Right cardiac atrium (tissue), 5 donors: ENCODE measurements at regions not wholly inside any gene's neighbourhood (a gene's known extent, or its start where the extent isn't known, plus 50 kb on each side); places are given as distances from the start of the nearest gene placed in this dataset.

Experiments used
- ATAC-seq, 2 donors: fragments of 200-7000 bp; cut with Tn5 transposase; one replicate each; pipeline versions ENCODE4 v1.8.0 to v1.9.1; 2020; ENCODE audit warnings: moderate library complexity in 2 of 2, mild to moderate bottlenecking in 1 of 2
- DNase-seq, 3 donors: peaks; one replicate each; pipeline ENCODE4 v3.0.0-alpha.2; 2020
- H3K27ac ChIP-seq: one replicate; pipeline ENCODE4 v1.5.1; 2013; ENCODE audit warnings: mild to moderate bottlenecking, low read length, control low read depth, moderate library complexity
- H3K27me3 ChIP-seq: one replicate; pipeline ENCODE4 v1.6.1; 2013; ENCODE audit not compliant: control insufficient read depth, insufficient read depth
- H3K4me1 ChIP-seq: one replicate; pipeline ENCODE4 v1.6.1; 2013; ENCODE audit warnings: low read length; ENCODE audit not compliant: control insufficient read depth, insufficient read depth
- H3K4me3 ChIP-seq: one replicate; pipeline ENCODE4 v1.5.1; 2013; ENCODE audit warnings: low read length, control low read depth
- H3K9me3 ChIP-seq: one replicate; pipeline ENCODE4 v1.6.1; 2013; ENCODE audit warnings: low read length; ENCODE audit not compliant: control insufficient read depth
- WGBS: extraction: QIAGEN DNeasy Blood & Tissue Kit; methylation state at CpG from one replicate; pipeline ENCODE4 v1.1.7; 2013; 5-methylcytosine and 5-hydroxymethylcytosine counted together
- intact Hi-C, 4 donors: fragments of 100-400 bp; cut with DNase I; formaldehyde crosslinking; loops; one replicate each; pipeline versions ENCODE4 v1.11.0 to v1.14.0; 2022 to 2023
- donor health status: healthy with polysubstance abuse.
- donor health status: DM: no; HTN: yes; CAD: no.
- donor health status: DM: no; HTN: no; CAD: no.
- donor health status: DM: no; HTN: yes; CAD: no; lungs with severe emphysema.
- donor health status: DM: yes; HTN: yes; CAD: no.

- H3K27me3 ChIP-seq, result no peaks in the 10 kb centered on the region
- H3K27ac ChIP-seq, result no peak overlapping the region
- no peak for DNase-seq
- H3K4me3 ChIP-seq, result no peak overlapping the region
- no peaks in the 10 kb centered on the region for H3K9me3 ChIP-seq
- intact Hi-C loops, result no loop called here
- WGBS, result 89% methylated on average over 5 of the region's 5 CpGs
- no peaks in the 10 kb centered on the region for H3K4me1 ChIP-seq
- no peak for ATAC-seq
These were observed 507.6 kb downstream of the MIAT start for GRCh38 chr22:27164781-27165503.

GRCh38 chr22:27168681-27169080 is 511.3 kb downstream of the MIAT start:
- DNase-seq, result no peak
- no peaks in the 10 kb centered on the region for H3K4me1 ChIP-seq
- no peak overlapping the region for H3K4me3 ChIP-seq
- no peak for ATAC-seq
- intact Hi-C loops, result no loop called here
- no peaks in the 10 kb centered on the region for H3K27me3 ChIP-seq
- no peaks in the 10 kb centered on the region for H3K9me3 ChIP-seq
- 73% methylated on average over 3 of the region's 3 CpGs for WGBS
- no peak overlapping the region for H3K27ac ChIP-seq

- Histone ChIP-seq H3K27me3 (no peaks in the 10 kb centered on the region), H3K4me3 (no peak overlapping the region), H3K27ac (no peak overlapping the region), H3K9me3 (no peaks in the 10 kb centered on the region), H3K4me1 (no peaks in the 10 kb centered on the region)
- ATAC-seq (peak; percentile 55), DNase-seq (peak in 1 of 3 donors; percentile 26)
- WGBS, result 50% methylated on average over 4 of the region's 4 CpGs
- intact Hi-C loops, result no loop called here
These were observed 513.1 kb downstream of the MIAT start for GRCh38 chr22:27170491-27170890.

- Histone ChIP-seq H3K27me3 (no peaks in the 10 kb centered on the region), H3K27ac (no peak overlapping the region), H3K4me1 (no peaks in the 10 kb centered on the region), H3K4me3 (no peak overlapping the region), H3K9me3 (no peaks in the 10 kb centered on the region)
- DNase-seq (no peak), ATAC-seq (no peak)
- 97% methylated on average over 2 of the region's 2 CpGs for WGBS
- intact Hi-C loops, result no loop called here
These were observed 513.8 kb downstream of the MIAT start for GRCh38 chr22:27171212-27171611.

- intact Hi-C loops, result no loop called here
- no peak overlapping the region for H3K27ac ChIP-seq
- H3K4me3 ChIP-seq, result no peak overlapping the region
- no peaks in the 10 kb centered on the region for H3K27me3 ChIP-seq
- no peaks in the 10 kb centered on the region for H3K4me1 ChIP-seq
- no peaks in the 10 kb centered on the region for H3K9me3 ChIP-seq
- WGBS, result 52% methylated on average over 5 of the region's 5 CpGs
- no peak for ATAC-seq
- DNase-seq, result no peak
These were observed 516.1 kb downstream of the MIAT start for GRCh38 chr22:27173530-27173929.

GRCh38 chr22:27175021-27175838 is 517.8 kb downstream of the MIAT start:
- WGBS, result 60% methylated on average over 17 of the region's 17 CpGs
- DNase-seq (no peak), ATAC-seq (no peak)

GRCh38 chr22:27175974-27176373 is 518.6 kb downstream of the MIAT start:
- no peaks in the 10 kb centered on the region for H3K27me3 ChIP-seq
- ATAC-seq, result no peak
- WGBS, result 55% methylated on average over 2 of the region's 2 CpGs

More at GRCh38 chr22:27175021-27175838, 517.8 kb downstream of the MIAT start:
- no peak overlapping the region for H3K27ac ChIP-seq
- H3K9me3 ChIP-seq, result no peaks in the 10 kb centered on the region
- intact Hi-C loops, result no loop called here
- H3K4me3 ChIP-seq, result no peak overlapping the region
- no peaks in the 10 kb centered on the region for H3K4me1 ChIP-seq
- H3K27me3 ChIP-seq, result no peaks in the 10 kb centered on the region

GRCh38 chr22:27179161-27179560 is 521.8 kb downstream of the MIAT start:
- 71% methylated on average over 3 of the region's 3 CpGs for WGBS
- Histone ChIP-seq H3K27ac (no peak overlapping the region), H3K27me3 (no peaks in the 10 kb centered on the region), H3K9me3 (no peaks in the 10 kb centered on the region), H3K4me1 (no peaks in the 10 kb centered on the region), H3K4me3 (no peak overlapping the region)
- no peak for ATAC-seq
- intact Hi-C loops, result no loop called here
- no peak for DNase-seq

More at GRCh38 chr22:27175974-27176373, 518.6 kb downstream of the MIAT start:
- no peaks in the 10 kb centered on the region for H3K9me3 ChIP-seq
- no peaks in the 10 kb centered on the region for H3K4me1 ChIP-seq
- no peak for DNase-seq
- no peak overlapping the region for H3K4me3 ChIP-seq
- intact Hi-C loops, result no loop called here
- H3K27ac ChIP-seq, result no peak overlapping the region

GRCh38 chr22:27181537-27181936 is 524.1 kb downstream of the MIAT start:
- ATAC-seq (no peak), DNase-seq (no peak)
- 89% methylated on average over 4 of the region's 4 CpGs for WGBS
- no peak overlapping the region for H3K4me3 ChIP-seq
- intact Hi-C loops, result no loop called here
- no peaks in the 10 kb centered on the region for H3K27me3 ChIP-seq
- no peaks in the 10 kb centered on the region for H3K4me1 ChIP-seq
- H3K9me3 ChIP-seq, result no peaks in the 10 kb centered on the region
- H3K27ac ChIP-seq, result no peak overlapping the region

GRCh38 chr22:27183474-27183873 is 526.1 kb downstream of the MIAT start:
- no peaks in the 10 kb centered on the region for H3K4me1 ChIP-seq
- DNase-seq (no peak), ATAC-seq (no peak)
- WGBS, result 90% methylated on average over 6 of the region's 6 CpGs
- no peak overlapping the region for H3K4me3 ChIP-seq
- H3K27me3 ChIP-seq, result no peaks in the 10 kb centered on the region
- no peak overlapping the region for H3K27ac ChIP-seq
- intact Hi-C loops, result no loop called here
- no peaks in the 10 kb centered on the region for H3K9me3 ChIP-seq

GRCh38 chr22:27185099-27185709 is 527.8 kb downstream of the MIAT start:
- H3K4me1 ChIP-seq, result no peaks in the 10 kb centered on the region
- no peak for DNase-seq
- no peak overlapping the region for H3K4me3 ChIP-seq
- no peak for ATAC-seq
- no peaks in the 10 kb centered on the region for H3K27me3 ChIP-seq
- intact Hi-C loops, result no loop called here
- WGBS, result 94% methylated on average over 3 of the region's 3 CpGs
- no peak overlapping the region for H3K27ac ChIP-seq
- H3K9me3 ChIP-seq, result no peaks in the 10 kb centered on the region
